NB4 (cell line): ENCODE measurements at regions not wholly inside any gene's neighbourhood (a gene's known extent, or its start where the extent isn't known, plus 50 kb on each side); places are given as distances from the start of the nearest gene placed in this dataset.

ENCODE experiments used
- MAX ChIP-seq: IDR thresholded peaks from 2 replicates; pipeline ENCODE4 v1.6.1; 2011; ENCODE audit warnings: low read depth, low read length
- POLR2A ChIP-seq: IDR thresholded peaks from 2 replicates; pipeline ENCODE4 v1.6.1; 2011; ENCODE audit warnings: mild to moderate bottlenecking; ENCODE audit not compliant: insufficient read length; ENCODE audit errors: extremely low read depth
- TF ChIP-seq, protein P1 (sequence below): IDR thresholded peaks from one replicate; pipeline ENCODE4 v1.5.1; 2012; ENCODE audit warnings: low read depth, low read length

- TF ChIP-seq POLR2A (no peak), MAX (no peak)
- TF ChIP-seq, protein P1, sequence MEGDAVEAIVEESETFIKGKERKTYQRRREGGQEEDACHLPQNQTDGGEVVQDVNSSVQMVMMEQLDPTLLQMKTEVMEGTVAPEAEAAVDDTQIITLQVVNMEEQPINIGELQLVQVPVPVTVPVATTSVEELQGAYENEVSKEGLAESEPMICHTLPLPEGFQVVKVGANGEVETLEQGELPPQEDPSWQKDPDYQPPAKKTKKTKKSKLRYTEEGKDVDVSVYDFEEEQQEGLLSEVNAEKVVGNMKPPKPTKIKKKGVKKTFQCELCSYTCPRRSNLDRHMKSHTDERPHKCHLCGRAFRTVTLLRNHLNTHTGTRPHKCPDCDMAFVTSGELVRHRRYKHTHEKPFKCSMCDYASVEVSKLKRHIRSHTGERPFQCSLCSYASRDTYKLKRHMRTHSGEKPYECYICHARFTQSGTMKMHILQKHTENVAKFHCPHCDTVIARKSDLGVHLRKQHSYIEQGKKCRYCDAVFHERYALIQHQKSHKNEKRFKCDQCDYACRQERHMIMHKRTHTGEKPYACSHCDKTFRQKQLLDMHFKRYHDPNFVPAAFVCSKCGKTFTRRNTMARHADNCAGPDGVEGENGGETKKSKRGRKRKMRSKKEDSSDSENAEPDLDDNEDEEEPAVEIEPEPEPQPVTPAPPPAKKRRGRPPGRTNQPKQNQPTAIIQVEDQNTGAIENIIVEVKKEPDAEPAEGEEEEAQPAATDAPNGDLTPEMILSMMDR: no peak
Observed at GRCh38 chr10:107415446-107415845, 250.9 kb upstream of the SORCS1 start.
